K562 (cell line): ENCODE measurements at regions not wholly inside any gene's neighbourhood (a gene's known extent, or its start where the extent isn't known, plus 50 kb on each side); places are given as distances from the start of the nearest gene placed in this dataset.

Source experiments
- ATAC-seq: fragments of 200-7000 bp; cut with Tn5 transposase; 3 replicates; pipeline ENCODE4 v1.9.1; 2020; ENCODE audit warnings: moderate library complexity
- BruUV-seq: library from RNA; stranded (reverse); fragments of 400-500 nt; replicated peaks from 2 replicates; lab custom pipeline; 2021; lab: Mats Ljungman, UMichigan
- CTCF ChIA-PET: fragments of 300-600 bp; formaldehyde crosslinking; extraction: SDS; loops from one replicate; lab custom pipeline; 2021; ENCODE audit warnings: low intra/inter-chr PET ratio; lab: Yijun Ruan, JAX
- POLR2A ChIA-PET: fragments of 300-600, 350-650 bp; sonication (Branson Sonifier 250); formaldehyde crosslinking; extraction: SDS; loops from one replicate; lab custom pipeline; 2021; ENCODE audit warnings: antibody characterized with exemption, inconsistent platforms; lab: Yijun Ruan, JAX
- DNase-seq, 4 experiments: peaks; one replicate each; pipeline versions ENCODE4 v3.0.0 to v3.0.0-alpha.2; 2011 to 2018; ENCODE audit warnings: low spot score in 3 of 4, mixed read lengths in 3 of 4; ENCODE audit errors: extremely low read depth in 1 of 4
- FAIRE-seq: peaks from 2 replicates; lab custom pipeline; 2011; peaks lifted over from hg19 to GRCh38; lab: Jason Lieb, UNC
- H2AFZ ChIP-seq: 2 replicates; pipeline ENCODE4 v1.6.0; 2011; ENCODE audit warnings: low read depth, low read length, control low read depth, inconsistent platforms
- H3K27ac ChIP-seq: fragments of 200-600 bp; 3 replicates; pipeline ENCODE4 v1.8.0; 2011; ENCODE audit warnings: low read depth, mild to moderate bottlenecking, control low read depth, inconsistent platforms, low read length, moderate library complexity, mixed read lengths; ENCODE audit errors: extremely low read depth
- H3K27me3 ChIP-seq, 2 experiments: fragments of 300-600 bp in 1 of 2; 2 replicates in 1 of 2; 3 replicates in 1 of 2; pipeline versions ENCODE4 v1.6.0 to v1.8.0; 2011; ENCODE audit warnings: inconsistent platforms in 2 of 2, low read length in 2 of 2, mild to moderate bottlenecking in 1 of 2, mixed read lengths in 1 of 2, moderate library complexity in 1 of 2; ENCODE audit not compliant: control insufficient read depth in 2 of 2, insufficient read depth in 2 of 2
- H3K36me3 ChIP-seq: fragments of 300-600 bp; 3 replicates; pipeline ENCODE4 v1.8.0; 2011; ENCODE audit warnings: mild to moderate bottlenecking, low read length, inconsistent platforms; ENCODE audit not compliant: control insufficient read depth, insufficient read depth
- H3K4me1 ChIP-seq, 2 experiments: fragments of 200-600 bp in 1 of 2; replicated peaks in 1 of 2; 2 replicates in 1 of 2; 3 replicates in 1 of 2; pipeline versions ENCODE4 v1.5.1 to v1.8.0; 2011; ENCODE audit warnings: inconsistent platforms in 2 of 2, low read length in 2 of 2, mild to moderate bottlenecking in 1 of 2, mixed read lengths in 1 of 2, moderate library complexity in 1 of 2; ENCODE audit not compliant: control insufficient read depth in 2 of 2, insufficient read depth in 2 of 2
- H3K4me2 ChIP-seq: 2 replicates; pipeline ENCODE4 v1.6.1; 2011; ENCODE audit warnings: low read length, control low read depth, inconsistent platforms, mixed read lengths; ENCODE audit not compliant: insufficient read depth
- H3K4me3 ChIP-seq: fragments of 200-600 bp; sonication (generic), shearing (Covaris generic); 2 replicates; pipeline ENCODE4 v1.5.1; 2016; ENCODE audit warnings: control low read depth, inconsistent platforms
- H3K79me2 ChIP-seq: fragments of 200-600 bp; 3 replicates; pipeline ENCODE4 v1.8.0; 2011; ENCODE audit warnings: low read length, inconsistent platforms; ENCODE audit not compliant: control insufficient read depth, insufficient read depth
- H3K9ac ChIP-seq, 2 experiments: 2 replicates each; pipeline versions ENCODE4 v1.6.0 to v1.6.1; 2011; ENCODE audit warnings: low read depth in 2 of 2, low read length in 2 of 2, control low read depth in 1 of 2, inconsistent platforms in 1 of 2, mild to moderate bottlenecking in 1 of 2, mixed read lengths in 1 of 2; ENCODE audit not compliant: insufficient read depth in 1 of 2
- H3K9me1 ChIP-seq: one replicate; pipeline ENCODE4 v1.6.0; 2011; ENCODE audit warnings: inconsistent platforms, mild to moderate bottlenecking, low read length, moderate library complexity; ENCODE audit not compliant: control insufficient read depth, insufficient read depth
- H3K9me3 ChIP-seq: replicated peaks from 2 replicates; pipeline ENCODE4 v1.5.1; 2011; ENCODE audit warnings: low read depth, low read length, inconsistent platforms; ENCODE audit not compliant: control insufficient read depth, insufficient read depth
- H4K20me1 ChIP-seq: replicated peaks from 2 replicates; pipeline ENCODE4 v1.6.1; 2011; ENCODE audit warnings: low read length, inconsistent platforms, mixed read lengths; ENCODE audit not compliant: control insufficient read depth, insufficient read depth
- ARID2 ChIP-seq: fragments of 450-650 bp; IDR thresholded peaks from 2 replicates; pipeline ENCODE4 v1.6.1; 2017; ENCODE audit warnings: antibody characterized with exemption, mild to moderate bottlenecking
- IFI16 ChIP-seq: fragments of 250-450 bp; sonication (Bioruptor Pico); IDR thresholded peaks from 2 replicates; pipeline ENCODE4 v2.1.2; 2022; ENCODE audit warnings: mild to moderate bottlenecking, inconsistent platforms
- KDM4B ChIP-seq, 2 experiments: fragments of 450-650 bp in 1 of 2; sonication (generic) in 1 of 2; IDR thresholded peaks; 2 replicates each; pipeline ENCODE4 v1.6.1; 2016 to 2017; ENCODE audit warnings: borderline replicate concordance in 2 of 2, antibody characterized with exemption in 1 of 2, low read depth in 1 of 2, mild to moderate bottlenecking in 1 of 2
- NFATC3 ChIP-seq: fragments of 450-650 bp; IDR thresholded peaks from 2 replicates; pipeline ENCODE4 v1.6.1; 2017; ENCODE audit warnings: mild to moderate bottlenecking
- POLR2H ChIP-seq: IDR thresholded peaks from 2 replicates; pipeline ENCODE4 v1.6.1; 2016; ENCODE audit warnings: missing genetic modification characterization, low read depth, mild to moderate bottlenecking, control low read depth, missing compliant biosample characterization, moderate library complexity
- RAD21 ChIP-seq, 2 experiments: fragments of 250-450 bp in 1 of 2; fragments of 450-650 bp in 1 of 2; sonication (Bioruptor Pico) in 1 of 2; formaldehyde crosslinking in 1 of 2; IDR thresholded peaks in 1 of 2; conservative IDR thresholded peaks in 1 of 2; 2 replicates each; pipeline versions ENCODE4 v1.4.0 to v1.8.0; 2020 to 2022; ENCODE audit warnings: mild to moderate bottlenecking in 2 of 2, moderate library complexity in 1 of 2
- RBM17 ChIP-seq: fragments of 200-400 bp; formaldehyde crosslinking; IDR thresholded peaks from 2 replicates; pipeline ENCODE4 v1.6.1; 2017; ENCODE audit warnings: low read depth, mild to moderate bottlenecking, low read length, borderline replicate concordance
- RBM34 ChIP-seq: fragments of 200-400 bp; formaldehyde crosslinking; IDR thresholded peaks from 2 replicates; pipeline ENCODE4 v1.6.1; 2018; ENCODE audit warnings: low read length, borderline replicate concordance; ENCODE audit not compliant: insufficient read depth
- U2AF1 ChIP-seq: fragments of 200-400 bp; formaldehyde crosslinking; optimal IDR thresholded peaks from 2 replicates; pipeline ENCODE3; 2017; ENCODE audit warnings: mild to moderate bottlenecking, low read depth, low read length, moderate library complexity
- ZNF830 ChIP-seq: fragments of 250-450 bp; sonication (Bioruptor Pico); IDR thresholded peaks from 2 replicates; pipeline ENCODE4 v1.5.0; 2021; ENCODE audit warnings: mild to moderate bottlenecking
- in situ Hi-C: fragments of 300-500 bp; cut with MboI; formaldehyde crosslinking; loops from 4 replicates; pipeline ENCODE4 v1.15.0; 2018; ENCODE audit warnings: inconsistent platforms, mixed read lengths
- intact Hi-C: fragments of 100-400 bp; cut with micrococcal nuclease; formaldehyde crosslinking; loops from 2 replicates; pipeline ENCODE4 v1.14.2; 2022
- TF ChIP-seq, protein P1 (sequence below): fragments of 450-650 bp; formaldehyde crosslinking; IDR thresholded peaks from 2 replicates; pipeline ENCODE4 v1.4.0; 2020; ENCODE audit warnings: mild to moderate bottlenecking, moderate library complexity
- TF ChIP-seq, protein P2 (sequence below): sonication (generic); formaldehyde crosslinking; IDR thresholded peaks from 2 replicates; pipeline ENCODE4 v1.8.1; 2023; ENCODE audit warnings: missing genetic modification reagents, mild to moderate bottlenecking, borderline replicate concordance
- TF ChIP-seq, protein P3 (sequence below): fragments of 250-450 bp; sonication (Bioruptor Pico); IDR thresholded peaks from 2 replicates; pipeline ENCODE4 v1.8.0; 2021; ENCODE audit warnings: mild to moderate bottlenecking, moderate library complexity
- TF ChIP-seq, protein P4 (sequence below): fragments of 450-650 bp; IDR thresholded peaks from 2 replicates; pipeline ENCODE4 v1.6.1; 2014; ENCODE audit warnings: low read depth, mild to moderate bottlenecking, moderate library complexity, borderline replicate concordance

DNA sequence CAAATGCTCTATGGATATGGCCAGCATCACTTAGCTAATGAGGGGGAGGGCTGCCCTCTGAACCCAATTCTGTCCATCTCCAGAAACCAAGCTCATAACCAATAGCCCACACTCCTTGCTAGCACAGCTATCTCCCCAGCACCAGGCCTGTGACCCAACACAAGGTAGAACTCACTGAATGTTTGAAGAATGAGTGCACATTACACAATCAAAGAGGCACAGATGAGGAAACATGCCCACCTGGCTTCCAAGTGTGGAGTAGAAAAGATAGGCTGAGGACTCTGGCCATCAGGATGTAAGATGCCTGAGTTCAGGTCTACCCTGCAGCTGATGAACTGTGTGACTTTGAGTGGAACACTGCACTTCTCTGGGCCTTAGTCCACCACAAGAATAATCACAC lies 268.4 kb downstream of the BCL11B start:
- DNase-seq (no peak), ATAC-seq (no peak), FAIRE-seq (no peak)
- Histone ChIP-seq H3K4me1 (no peaks in the 10 kb centered on the region), H3K27me3 (no peaks in the 10 kb centered on the region), H3K9me3 (no peaks in the 10 kb centered on the region), H3K9ac (no peak overlapping the region), H3K79me2 (no peaks in the 10 kb centered on the region), H3K9me1 (no peaks in the 10 kb centered on the region), H4K20me1 (no peaks in the 10 kb centered on the region), H2AFZ (no peak overlapping the region), H3K4me3 (no peak overlapping the region), H3K4me2 (no peak overlapping the region), H3K27ac (no peak overlapping the region), H3K36me3 (no peaks in the 10 kb centered on the region)
- BruUV-seq, result no TSS peak
- in situ Hi-C loops (no loop called here), intact Hi-C loops (no loop called here)
- ChIA-PET POLR2A (no interaction called here), CTCF (no interaction called here)
- no peak for TF ChIP-seq NFATC3
- TF ChIP-seq, protein P1, sequence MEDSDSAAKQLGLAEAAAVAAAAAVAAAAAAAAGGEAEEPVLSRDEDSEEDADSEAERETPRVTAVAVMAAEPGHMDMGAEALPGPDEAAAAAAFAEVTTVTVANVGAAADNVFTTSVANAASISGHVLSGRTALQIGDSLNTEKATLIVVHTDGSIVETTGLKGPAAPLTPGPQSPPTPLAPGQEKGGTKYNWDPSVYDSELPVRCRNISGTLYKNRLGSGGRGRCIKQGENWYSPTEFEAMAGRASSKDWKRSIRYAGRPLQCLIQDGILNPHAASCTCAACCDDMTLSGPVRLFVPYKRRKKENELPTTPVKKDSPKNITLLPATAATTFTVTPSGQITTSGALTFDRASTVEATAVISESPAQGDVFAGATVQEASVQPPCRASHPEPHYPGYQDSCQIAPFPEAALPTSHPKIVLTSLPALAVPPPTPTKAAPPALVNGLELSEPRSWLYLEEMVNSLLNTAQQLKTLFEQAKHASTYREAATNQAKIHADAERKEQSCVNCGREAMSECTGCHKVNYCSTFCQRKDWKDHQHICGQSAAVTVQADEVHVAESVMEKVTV, result no peak
- TF ChIP-seq, protein P2, sequence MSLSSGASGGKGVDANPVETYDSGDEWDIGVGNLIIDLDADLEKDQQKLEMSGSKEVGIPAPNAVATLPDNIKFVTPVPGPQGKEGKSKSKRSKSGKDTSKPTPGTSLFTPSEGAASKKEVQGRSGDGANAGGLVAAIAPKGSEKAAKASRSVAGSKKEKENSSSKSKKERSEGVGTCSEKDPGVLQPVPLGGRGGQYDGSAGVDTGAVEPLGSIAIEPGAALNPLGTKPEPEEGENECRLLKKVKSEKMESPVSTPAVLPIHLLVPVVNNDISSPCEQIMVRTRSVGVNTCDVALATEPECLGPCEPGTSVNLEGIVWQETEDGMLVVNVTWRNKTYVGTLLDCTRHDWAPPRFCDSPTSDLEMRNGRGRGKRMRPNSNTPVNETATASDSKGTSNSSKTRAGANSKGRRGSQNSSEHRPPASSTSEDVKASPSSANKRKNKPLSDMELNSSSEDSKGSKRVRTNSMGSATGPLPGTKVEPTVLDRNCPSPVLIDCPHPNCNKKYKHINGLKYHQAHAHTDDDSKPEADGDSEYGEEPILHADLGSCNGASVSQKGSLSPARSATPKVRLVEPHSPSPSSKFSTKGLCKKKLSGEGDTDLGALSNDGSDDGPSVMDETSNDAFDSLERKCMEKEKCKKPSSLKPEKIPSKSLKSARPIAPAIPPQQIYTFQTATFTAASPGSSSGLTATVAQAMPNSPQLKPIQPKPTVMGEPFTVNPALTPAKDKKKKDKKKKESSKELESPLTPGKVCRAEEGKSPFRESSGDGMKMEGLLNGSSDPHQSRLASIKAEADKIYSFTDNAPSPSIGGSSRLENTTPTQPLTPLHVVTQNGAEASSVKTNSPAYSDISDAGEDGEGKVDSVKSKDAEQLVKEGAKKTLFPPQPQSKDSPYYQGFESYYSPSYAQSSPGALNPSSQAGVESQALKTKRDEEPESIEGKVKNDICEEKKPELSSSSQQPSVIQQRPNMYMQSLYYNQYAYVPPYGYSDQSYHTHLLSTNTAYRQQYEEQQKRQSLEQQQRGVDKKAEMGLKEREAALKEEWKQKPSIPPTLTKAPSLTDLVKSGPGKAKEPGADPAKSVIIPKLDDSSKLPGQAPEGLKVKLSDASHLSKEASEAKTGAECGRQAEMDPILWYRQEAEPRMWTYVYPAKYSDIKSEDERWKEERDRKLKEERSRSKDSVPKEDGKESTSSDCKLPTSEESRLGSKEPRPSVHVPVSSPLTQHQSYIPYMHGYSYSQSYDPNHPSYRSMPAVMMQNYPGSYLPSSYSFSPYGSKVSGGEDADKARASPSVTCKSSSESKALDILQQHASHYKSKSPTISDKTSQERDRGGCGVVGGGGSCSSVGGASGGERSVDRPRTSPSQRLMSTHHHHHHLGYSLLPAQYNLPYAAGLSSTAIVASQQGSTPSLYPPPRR, result no peak
- no peak for TF ChIP-seq U2AF1
- TF ChIP-seq, protein P3, sequence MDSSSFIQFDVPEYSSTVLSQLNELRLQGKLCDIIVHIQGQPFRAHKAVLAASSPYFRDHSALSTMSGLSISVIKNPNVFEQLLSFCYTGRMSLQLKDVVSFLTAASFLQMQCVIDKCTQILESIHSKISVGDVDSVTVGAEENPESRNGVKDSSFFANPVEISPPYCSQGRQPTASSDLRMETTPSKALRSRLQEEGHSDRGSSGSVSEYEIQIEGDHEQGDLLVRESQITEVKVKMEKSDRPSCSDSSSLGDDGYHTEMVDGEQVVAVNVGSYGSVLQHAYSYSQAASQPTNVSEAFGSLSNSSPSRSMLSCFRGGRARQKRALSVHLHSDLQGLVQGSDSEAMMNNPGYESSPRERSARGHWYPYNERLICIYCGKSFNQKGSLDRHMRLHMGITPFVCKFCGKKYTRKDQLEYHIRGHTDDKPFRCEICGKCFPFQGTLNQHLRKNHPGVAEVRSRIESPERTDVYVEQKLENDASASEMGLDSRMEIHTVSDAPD (CRISPR knock-in tag), result no peak
- TF ChIP-seq POLR2H (tag), result no peak
- no peak for TF ChIP-seq KDM4B (IDR thresholded peaks at IDR 0.05; ENCODE audit: borderline replicate concordance in 2 of 2, low read depth in 1 of 2)
- no peak for TF ChIP-seq ZNF830
- TF ChIP-seq IFI16 (CRISPR knock-in tag), result no peak
- TF ChIP-seq RBM34, result no peak
- TF ChIP-seq RAD21 (CRISPR knock-in tag; conservative IDR thresholded peaks at IDR 0.05 in 1 of 2, IDR thresholded peaks at IDR 0.05 in 1 of 2), result no peak
- no peak for TF ChIP-seq RBM17
- TF ChIP-seq, protein P4, sequence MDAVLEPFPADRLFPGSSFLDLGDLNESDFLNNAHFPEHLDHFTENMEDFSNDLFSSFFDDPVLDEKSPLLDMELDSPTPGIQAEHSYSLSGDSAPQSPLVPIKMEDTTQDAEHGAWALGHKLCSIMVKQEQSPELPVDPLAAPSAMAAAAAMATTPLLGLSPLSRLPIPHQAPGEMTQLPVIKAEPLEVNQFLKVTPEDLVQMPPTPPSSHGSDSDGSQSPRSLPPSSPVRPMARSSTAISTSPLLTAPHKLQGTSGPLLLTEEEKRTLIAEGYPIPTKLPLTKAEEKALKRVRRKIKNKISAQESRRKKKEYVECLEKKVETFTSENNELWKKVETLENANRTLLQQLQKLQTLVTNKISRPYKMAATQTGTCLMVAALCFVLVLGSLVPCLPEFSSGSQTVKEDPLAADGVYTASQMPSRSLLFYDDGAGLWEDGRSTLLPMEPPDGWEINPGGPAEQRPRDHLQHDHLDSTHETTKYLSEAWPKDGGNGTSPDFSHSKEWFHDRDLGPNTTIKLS, result no peak
- no peak for TF ChIP-seq ARID2
